NCI-H2196 treated with DMSO at 0.1 percent for 48 hours (cell line): ENCODE measurements at regions not wholly inside any gene's neighbourhood (a gene's known extent, or its start where the extent isn't known, plus 50 kb on each side); places are given as distances from the start of the nearest gene placed in this dataset.

Source experiments
- DNase-seq: peaks from one replicate; lab custom pipeline; 2025; ENCODE audit not compliant: unreplicated experiment; lab: John Stamatoyannopoulos, UW

GRCh38 chr2:66888791-66889631, 454.1 kb downstream of the MEIS1 start:
- DNase-seq, result no peak

DNA sequence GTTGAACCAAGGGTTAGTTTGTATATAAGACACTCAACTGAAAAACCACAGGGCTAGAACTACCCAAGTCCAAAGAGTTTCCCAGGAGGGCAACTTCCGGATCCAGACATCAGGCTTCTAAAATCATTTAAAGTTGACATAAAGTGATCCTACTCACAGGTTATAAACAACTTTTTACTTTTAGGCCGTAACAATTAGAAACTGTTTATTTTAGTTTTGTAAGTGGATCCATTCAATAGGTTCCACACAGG, 454.6 kb downstream of the MEIS1 start:
- no peak for DNase-seq

DNA sequence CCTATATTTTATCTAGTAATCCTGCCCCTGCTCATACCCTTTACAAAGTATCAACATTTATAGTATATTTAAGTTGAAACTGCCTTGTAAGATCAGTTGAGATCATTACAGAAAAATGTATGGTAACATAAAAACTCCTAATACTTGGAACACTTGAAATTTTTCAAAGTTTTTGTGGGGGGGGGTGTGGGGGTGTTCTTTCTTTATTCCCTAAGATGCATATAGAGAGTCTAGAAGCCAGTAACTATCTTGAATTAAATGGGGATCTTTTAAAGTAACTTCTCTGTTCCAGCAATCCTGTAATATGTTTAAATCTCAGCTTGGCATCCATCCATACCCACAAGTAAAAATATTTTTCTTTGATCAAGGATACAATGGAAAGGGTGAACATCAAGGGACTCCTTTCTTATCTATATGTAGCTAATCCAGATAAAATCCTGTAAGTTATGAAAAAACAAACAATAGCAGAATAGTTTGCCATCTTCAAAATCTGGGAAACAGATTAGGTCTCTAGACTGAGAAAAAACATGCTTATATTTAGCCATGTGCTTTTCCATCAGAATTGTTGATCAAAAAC, 455.3 kb downstream of the MEIS1 start:
- no peak for DNase-seq

DNA sequence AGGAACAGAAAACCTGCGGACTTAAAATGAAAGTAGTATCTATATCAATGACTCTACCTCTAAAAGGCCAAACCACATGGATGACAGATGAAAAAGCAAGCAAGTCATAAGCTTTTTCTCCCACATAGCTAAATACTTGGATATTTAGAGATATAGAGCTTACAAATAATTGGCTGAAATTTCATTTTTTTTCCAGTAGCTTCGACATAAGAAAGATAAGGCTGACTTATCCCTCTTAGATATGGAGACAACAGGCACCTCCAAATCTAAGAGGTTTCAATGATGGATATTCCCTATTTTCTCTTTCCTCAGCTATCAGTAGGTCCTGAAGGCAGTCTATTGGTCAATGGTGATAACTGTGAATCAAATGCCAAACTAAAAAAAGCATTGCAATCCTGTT, 460.3 kb downstream of the MEIS1 start:
- DNase-seq, result no peak

GRCh38 chr2:66896131-66896530, 461.2 kb downstream of the MEIS1 start:
- DNase-seq, result no peak

- no peak for DNase-seq
These were observed 462.3 kb downstream of the MEIS1 start for GRCh38 chr2:66897181-66897580.

DNA sequence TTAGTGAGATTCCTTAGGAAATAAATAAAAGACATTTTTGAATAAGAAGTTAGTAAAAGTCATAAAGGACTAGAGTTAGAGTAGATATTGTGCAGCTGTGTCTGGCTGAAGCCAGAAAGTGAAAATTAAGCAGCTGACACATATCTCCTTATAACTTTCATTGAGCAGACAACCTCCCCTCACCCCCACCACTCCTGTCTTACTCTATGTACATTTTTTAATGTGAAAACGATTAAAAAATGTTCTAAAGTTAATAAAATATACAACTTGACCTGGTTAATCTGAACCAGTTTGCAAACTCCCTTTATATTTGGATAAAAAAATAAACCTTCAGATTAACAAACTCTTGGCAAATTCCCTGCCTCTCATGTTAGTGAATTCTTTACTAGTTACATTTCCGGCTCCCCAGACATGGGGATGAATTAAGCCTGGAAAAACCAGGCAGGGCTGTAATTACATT, 462.8 kb downstream of the MEIS1 start:
- DNase-seq, result no peak

DNA sequence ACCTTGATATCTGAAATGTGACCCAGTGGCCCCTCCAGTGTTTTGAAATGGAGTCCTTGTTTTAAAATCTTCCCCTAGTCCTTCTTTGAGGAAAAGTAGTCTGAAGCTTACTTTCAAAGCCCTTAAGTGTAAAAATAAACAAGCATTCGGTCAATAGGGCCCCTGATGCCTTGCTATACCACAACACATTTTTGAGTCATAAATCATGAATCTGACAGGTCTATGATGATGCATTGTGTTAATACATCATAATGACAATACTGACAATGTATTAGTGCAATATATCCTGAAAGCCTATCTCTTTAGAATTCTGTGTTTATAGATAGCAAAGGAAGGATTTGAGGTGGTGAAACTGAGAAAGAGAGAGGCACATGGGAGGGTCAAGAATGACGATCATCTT, 464.2 kb downstream of the MEIS1 start:
- no peak for DNase-seq

DNA sequence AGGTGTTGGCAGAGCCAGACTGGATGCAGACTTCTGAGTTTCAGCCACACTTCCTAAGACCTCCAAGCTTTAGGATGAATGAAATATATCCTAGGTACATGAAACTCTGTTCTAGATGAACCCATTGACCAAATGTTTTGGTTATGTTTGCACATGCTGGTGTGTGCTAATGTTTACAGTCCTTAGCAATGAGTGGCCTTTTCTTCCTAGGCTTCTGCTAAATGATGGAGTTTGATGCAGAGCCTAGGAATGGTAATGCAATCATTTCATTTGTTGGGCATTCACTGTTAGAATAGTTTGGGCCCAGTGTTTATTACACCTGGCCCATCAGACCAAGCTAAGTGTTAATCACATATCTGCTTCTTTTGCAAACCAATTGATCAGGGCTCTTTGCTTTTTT, 464.7 kb downstream of the MEIS1 start:
- no peak for DNase-seq

DNA sequence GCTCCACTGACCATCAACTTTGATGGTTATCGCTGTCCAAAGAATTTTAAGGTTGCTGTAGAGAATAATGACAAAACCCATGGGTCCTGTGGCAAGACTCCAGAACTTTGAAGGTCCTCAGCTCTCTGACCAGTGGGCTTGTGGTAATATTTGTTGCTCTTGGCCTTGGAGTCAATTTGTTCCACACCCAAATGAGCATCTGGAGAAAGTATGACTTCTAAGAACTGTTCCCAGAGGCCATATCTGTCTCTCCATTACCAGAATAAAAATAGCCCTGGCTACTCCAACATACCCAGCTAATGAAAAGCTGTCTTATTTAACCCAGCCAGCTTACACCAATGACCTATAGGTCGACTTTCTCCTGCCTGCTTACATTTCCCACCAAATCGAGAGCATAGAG, 466.4 kb downstream of the MEIS1 start:
- no peak for DNase-seq

DNA sequence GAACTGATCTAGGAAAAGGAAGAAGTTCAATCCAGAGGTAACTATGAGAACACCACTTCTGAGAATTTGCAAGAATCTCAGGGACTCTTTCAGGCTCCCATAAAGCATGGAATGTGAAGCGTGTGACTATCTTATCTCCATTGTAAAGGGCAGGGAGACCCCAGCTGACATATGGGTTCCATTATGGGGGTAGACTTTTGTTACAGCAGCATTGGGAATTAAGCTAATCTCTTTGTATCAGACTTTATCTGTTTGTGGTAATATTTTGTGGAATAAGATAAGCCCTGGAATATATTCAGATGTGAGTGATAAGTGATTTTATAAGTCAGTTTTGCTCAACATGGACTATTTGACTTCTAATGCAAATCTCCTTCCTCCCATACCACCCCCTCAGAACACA, 468.3 kb downstream of the MEIS1 start:
- no peak for DNase-seq

GRCh38 chr2:66903745-66904465, 469.0 kb downstream of the MEIS1 start:
- no peak for DNase-seq

- no peak for DNase-seq
These were observed 480.3 kb downstream of the MEIS1 start for GRCh38 chr2:66915237-66915636.

DNA sequence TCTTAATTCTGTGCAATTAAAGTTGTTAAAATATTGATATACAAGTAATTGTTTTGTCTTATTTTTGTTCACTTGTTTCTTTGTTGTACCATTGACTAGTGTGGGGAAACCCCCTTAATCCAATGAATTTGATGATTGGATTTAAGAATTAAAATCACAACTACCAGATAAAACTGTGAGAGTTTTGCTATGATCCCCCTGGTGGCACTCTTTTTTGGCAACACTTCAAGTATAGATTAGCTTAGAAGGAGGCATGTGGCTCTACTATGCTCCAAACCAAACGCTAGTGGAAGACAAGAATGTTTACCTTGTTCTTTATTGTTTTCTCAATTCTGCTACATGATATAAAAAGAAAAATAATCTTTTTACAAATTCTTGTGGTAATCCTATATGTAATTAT, 477.8 kb upstream of the ETAA1 start:
- DNase-seq, result no peak

GRCh38 chr2:66920415-66920814, 476.7 kb upstream of the ETAA1 start:
- no peak for DNase-seq

- DNase-seq, result no peak
These were observed 472.0 kb upstream of the ETAA1 start for GRCh38 chr2:66925128-66925527.

DNA sequence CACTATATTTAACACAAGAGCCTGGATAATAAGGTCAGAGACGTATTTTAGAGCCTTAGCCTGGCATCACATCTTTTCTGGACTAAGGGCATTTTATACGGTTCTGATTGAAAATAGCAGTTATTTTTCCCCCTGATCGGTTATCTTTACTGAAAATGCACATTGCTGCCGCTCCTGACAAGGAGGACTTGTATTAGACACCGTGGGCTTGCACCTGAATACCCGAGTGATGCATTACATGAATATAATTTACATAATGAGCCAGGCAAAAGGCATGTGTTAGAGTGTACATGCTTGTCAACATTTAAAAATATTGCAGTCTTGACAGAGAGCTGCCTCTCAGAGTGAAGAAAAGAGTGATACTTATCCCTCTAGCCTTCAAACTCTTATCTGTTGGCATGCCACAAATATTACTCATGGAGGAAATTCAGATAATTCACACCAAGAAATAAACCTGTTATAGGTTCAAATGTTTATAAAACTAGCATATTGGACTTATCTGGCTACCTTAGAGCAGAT, 470.5 kb upstream of the ETAA1 start:
- DNase-seq, result no peak

DNA sequence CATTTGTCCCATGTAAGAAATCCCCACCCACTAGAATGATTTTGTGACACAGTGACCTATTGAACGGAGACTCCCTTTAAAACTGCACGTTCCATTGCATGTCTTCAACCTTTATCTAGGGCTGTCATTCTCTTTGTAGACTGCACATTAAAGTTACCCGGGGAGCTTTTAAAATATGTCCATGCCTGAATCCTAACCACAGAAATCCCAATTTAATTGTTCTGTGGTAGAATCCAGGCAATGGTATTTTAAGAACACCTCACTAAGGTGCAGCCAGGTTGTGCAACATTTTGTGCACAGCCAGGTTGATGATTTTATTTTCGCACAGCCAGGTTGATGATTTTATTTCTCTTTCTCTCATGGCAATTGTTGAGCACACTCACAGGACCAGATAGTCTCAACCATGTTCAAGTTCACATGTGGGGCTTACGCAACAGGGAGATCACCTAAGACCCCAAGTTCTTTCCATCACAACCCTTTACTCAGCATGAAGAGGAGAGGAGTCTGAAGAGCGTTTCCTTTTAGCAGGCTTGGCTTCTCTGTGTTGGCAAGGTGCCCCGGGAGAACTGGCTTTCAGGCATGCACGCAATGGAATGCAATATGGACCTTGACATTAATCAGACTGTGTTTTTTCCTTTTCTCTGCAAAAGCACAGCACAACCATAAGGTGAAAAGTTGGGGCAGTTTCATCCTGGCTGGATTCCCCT, 467.3 kb upstream of the ETAA1 start:
- DNase-seq, result no peak

- DNase-seq, result no peak
These were observed 466.6 kb upstream of the ETAA1 start for GRCh38 chr2:66930339-66931220.

GRCh38 chr2:66938471-66938967, 458.6 kb upstream of the ETAA1 start:
- DNase-seq, result no peak
